ENCODE measurements at regions not wholly inside any gene's neighbourhood (a gene's known extent, or its start where the extent isn't known, plus 50 kb on each side); places are given as distances from the start of the nearest gene placed in this dataset.

- DNase-seq (ENCODE audit: low read depth), result no peak
Measured at GRCh38 chr6:79764747-79765146, 133.6 kb downstream of the SH3BGRL2 start.

- DNase-seq (ENCODE audit: low read depth), result no peak
Measured at GRCh38 chr6:79763301-79763700, 132.2 kb downstream of the SH3BGRL2 start.

GRCh38 chr6:79762370-79762769 is 131.2 kb downstream of the SH3BGRL2 start:
- peak; percentile 29 for DNase-seq (ENCODE audit: low read depth)

GRCh38 chr6:79756496-79756895 is 125.4 kb downstream of the SH3BGRL2 start:
- no peak for DNase-seq (ENCODE audit: low read depth)

GRCh38 chr6:79755967-79756366 is 124.8 kb downstream of the SH3BGRL2 start:
- no peak for DNase-seq (ENCODE audit: low read depth)

Data from ELR (cell line).